CD4-positive, alpha-beta T cell (primary cell): ENCODE measurements at regions not wholly inside any gene's neighbourhood (a gene's known extent, or its start where the extent isn't known, plus 50 kb on each side); places are given as distances from the start of the nearest gene placed in this dataset.
"Not testable (repeated sequence)": the region's sequence is repeated elsewhere in the genome, so short reads cannot be mapped to it uniquely, and the experiment has no call there.

Source experiments
- ATAC-seq: fragments of 200-7000 bp; cut with Tn5 transposase; one replicate; pipeline ENCODE4 v1.10.0; 2022; ENCODE audit warnings: mild to moderate bottlenecking; ENCODE audit not compliant: poor library complexity
- CTCF ChIA-PET: fragments of 350-600 bp; sonication (Branson Sonifier 250); formaldehyde crosslinking; loops from one replicate; lab custom pipeline; 2021; ENCODE audit warnings: antibody characterized with exemption, inconsistent platforms; lab: Charles Lee
- POLR2A ChIA-PET: fragments of 350-600 bp; sonication (Branson Sonifier 250); formaldehyde crosslinking; loops from one replicate; lab custom pipeline; 2021; ENCODE audit warnings: antibody characterized with exemption, inconsistent platforms; lab: Charles Lee
- DNase-seq, 14 experiments: peaks; one replicate each; pipeline ENCODE4 v3.0.0-alpha.2; 2013 to 2020; ENCODE audit warnings: mixed read lengths in 2 of 14
- H3K27ac ChIP-seq, 2 donors: one replicate each; pipeline versions ENCODE4 v1.5.1 to v1.7.0; 2013; ENCODE audit warnings: low read length in 2 of 2, low read depth in 1 of 2, mild to moderate bottlenecking in 1 of 2
- H3K27me3 ChIP-seq, 2 experiments: 1 replicate in 1 of 2; 2 replicates in 1 of 2; pipeline versions ENCODE4 v1.6.1 to v1.7.0; 2013; ENCODE audit warnings: low read length in 2 of 2, control low read depth in 1 of 2, mild to moderate bottlenecking in 1 of 2, moderate library complexity in 1 of 2; ENCODE audit not compliant: insufficient read depth in 2 of 2, control insufficient read depth in 1 of 2
- H3K36me3 ChIP-seq: one replicate; pipeline ENCODE4 v1.6.1; 2013; ENCODE audit warnings: low read length, control low read depth; ENCODE audit not compliant: insufficient read depth
- H3K4me1 ChIP-seq: one replicate; pipeline ENCODE4 v1.6.1; 2013; ENCODE audit warnings: low read length, control low read depth; ENCODE audit not compliant: insufficient read depth
- H3K4me3 ChIP-seq: one replicate; pipeline ENCODE4 v1.5.1; 2013; ENCODE audit warnings: mild to moderate bottlenecking, low read length, moderate library complexity
- H3K9me3 ChIP-seq, 2 experiments: 1 replicate in 1 of 2; 2 replicates in 1 of 2; pipeline versions ENCODE4 v1.6.1 to v1.7.0; 2013; ENCODE audit warnings: low read length in 2 of 2, mild to moderate bottlenecking in 2 of 2, control low read depth in 1 of 2, moderate library complexity in 1 of 2; ENCODE audit not compliant: control insufficient read depth in 1 of 2, insufficient read depth in 1 of 2
- H3K27ac Mint-ChIP-seq: one replicate; pipeline ENCODE4 v1.8.0; 2020; ENCODE audit warnings: mixed read lengths
- H3K27me3 Mint-ChIP-seq: one replicate; pipeline ENCODE4 v1.8.0; 2021; ENCODE audit warnings: mixed read lengths
- H3K36me3 Mint-ChIP-seq: one replicate; pipeline ENCODE4 v1.8.0; 2021; ENCODE audit warnings: low read depth, mixed read lengths
- H3K4me1 Mint-ChIP-seq: one replicate; pipeline ENCODE4 v1.8.0; 2021; ENCODE audit warnings: low read depth, mixed read lengths
- H3K4me3 Mint-ChIP-seq: one replicate; pipeline ENCODE4 v1.8.0; 2020; ENCODE audit warnings: mild to moderate bottlenecking, mixed read lengths
- H3K9me3 Mint-ChIP-seq: one replicate; pipeline ENCODE4 v1.8.0; 2020; ENCODE audit warnings: mixed read lengths
- CTCF ChIP-seq: fragments of 200-600 bp; IDR thresholded peaks from one replicate; pipeline ENCODE4 v1.8.0; 2022; ENCODE audit warnings: antibody characterized with exemption, mild to moderate bottlenecking
- intact Hi-C, 2 experiments: fragments of 100-400 bp; cut with DNase I in 1 of 2; cut with micrococcal nuclease in 1 of 2; formaldehyde crosslinking; loops; one replicate each; pipeline versions ENCODE4 v1.15.1 to v1.9.0; 2023 to 2025; cut with DNase I, micrococcal nuclease

GRCh38 chr3:32632533-32633265 lies 52.3 kb upstream of the CNOT10 start:
- no peaks in the 10 kb centered on the region for H3K4me1 ChIP-seq
- H3K4me3 Mint-ChIP-seq = no peak overlapping the region
- ATAC-seq = no peak
- peaks cover 3% of the 10 kb centered on the region for H3K27me3 Mint-ChIP-seq
- H3K4me3 ChIP-seq = no peak overlapping the region
- no peaks in the 10 kb centered on the region for H3K9me3 ChIP-seq
- TF ChIP-seq CTCF = no peak
- no peaks in the 10 kb centered on the region for H3K4me1 Mint-ChIP-seq
- DNase-seq = no peak
- ChIA-PET POLR2A (no interaction called here), CTCF (no interaction called here)
- H3K9me3 Mint-ChIP-seq = no peaks in the 10 kb centered on the region
- no peak overlapping the region for H3K27ac ChIP-seq
- no peaks in the 10 kb centered on the region for H3K36me3 ChIP-seq
- no peaks in the 10 kb centered on the region for H3K27me3 ChIP-seq
- H3K27ac Mint-ChIP-seq = no peak overlapping the region
- intact Hi-C loops = no loop called here
- no peaks in the 10 kb centered on the region for H3K36me3 Mint-ChIP-seq

- ChIA-PET POLR2A (no interaction called here), CTCF (no interaction called here)
- ATAC-seq (no peak), DNase-seq (no peak)
- Mint-ChIP-seq H3K27ac (no peak overlapping the region), H3K27me3 (peaks cover 8% of the 10 kb centered on the region), H3K36me3 (no peaks in the 10 kb centered on the region), H3K4me1 (no peaks in the 10 kb centered on the region), H3K4me3 (no peak overlapping the region), H3K9me3 (no peaks in the 10 kb centered on the region)
- Histone ChIP-seq H3K4me1 (no peaks in the 10 kb centered on the region), H3K4me3 (no peak overlapping the region), H3K9me3 (peaks cover 0 to 4% of the 10 kb centered on the region in 2 experiments), H3K36me3 (no peaks in the 10 kb centered on the region), H3K27me3 (no peaks in the 10 kb centered on the region), H3K27ac (no peak overlapping the region)
- no peak for TF ChIP-seq CTCF
- intact Hi-C loops = no loop called here
These were observed 54.7 kb upstream of the CNOT10 start for GRCh38 chr3:32630266-32630665.

- intact Hi-C loops = no loop called here
- H3K4me1 Mint-ChIP-seq = no peaks in the 10 kb centered on the region
- Histone ChIP-seq H3K4me1 (no peaks in the 10 kb centered on the region), H3K27me3 (no peaks in the 10 kb centered on the region), H3K9me3 (peaks cover 0 to 4% of the 10 kb centered on the region in 2 experiments), H3K27ac (no peak overlapping the region), H3K36me3 (no peaks in the 10 kb centered on the region), H3K4me3 (no peak overlapping the region)
- no peak overlapping the region for H3K27ac Mint-ChIP-seq
- DNase-seq (no peak), ATAC-seq (no peak)
- peaks cover 8% of the 10 kb centered on the region for H3K27me3 Mint-ChIP-seq
- CTCF ChIA-PET = no interaction called here
- H3K36me3 Mint-ChIP-seq = no peaks in the 10 kb centered on the region
- H3K9me3 Mint-ChIP-seq = no peaks in the 10 kb centered on the region
- H3K4me3 Mint-ChIP-seq = no peak overlapping the region
- TF ChIP-seq CTCF = no peak
- POLR2A ChIA-PET = no interaction called here
These were observed 56.0 kb upstream of the DYNC1LI1 start for GRCh38 chr3:32626631-32627030.

DNA sequence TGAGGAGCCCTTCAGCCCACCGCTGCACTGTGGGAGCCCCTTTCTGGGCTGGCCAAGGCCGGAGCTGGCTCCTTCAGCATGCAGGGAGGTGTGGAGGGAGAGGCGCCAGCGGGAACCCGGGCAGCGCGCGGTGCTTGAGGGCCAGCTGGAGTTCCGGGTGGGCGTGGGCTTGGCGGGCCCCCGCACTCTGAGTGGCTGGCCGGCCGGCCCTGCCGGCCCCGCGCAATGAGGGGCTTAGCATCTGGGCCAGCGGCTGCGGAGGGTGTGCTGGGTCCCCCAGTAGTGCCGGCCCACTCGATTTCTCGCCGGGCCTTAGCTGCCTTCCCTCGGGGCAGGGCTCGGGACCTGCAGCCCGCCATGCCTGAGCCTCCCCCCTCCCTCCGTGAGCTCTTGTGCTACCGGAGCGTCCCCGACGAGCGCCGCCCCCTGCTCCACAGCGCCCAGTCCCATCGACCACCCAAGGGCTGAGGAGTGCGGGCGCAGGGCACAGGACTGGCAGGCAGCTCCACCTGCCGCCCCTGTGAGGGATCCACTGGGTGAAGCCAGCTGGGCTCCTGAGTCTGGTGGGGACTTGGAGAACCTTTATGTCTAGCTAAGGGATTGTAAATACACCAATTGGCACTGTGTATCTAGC lies 55.0 kb upstream of the DYNC1LI1 start:
- POLR2A ChIA-PET, ATAC-seq: not testable (repeated sequence)

More for the DNA sequence above, 55.0 kb upstream of the DYNC1LI1 start:
- H3K4me1 ChIP-seq, DNase-seq, H3K9me3 Mint-ChIP-seq, H3K9me3 ChIP-seq, intact Hi-C loops, H3K4me3 ChIP-seq, H3K27me3 ChIP-seq, H3K4me1 Mint-ChIP-seq, H3K36me3 Mint-ChIP-seq, H3K4me3 Mint-ChIP-seq, H3K27ac ChIP-seq, H3K36me3 ChIP-seq, H3K27me3 Mint-ChIP-seq, H3K27ac Mint-ChIP-seq: not testable (repeated sequence)
- CTCF ChIA-PET = interaction anchor here (0.7 kb wide), 1 partner anchor 816 kb away, joined by 3 read pairs; no protein-coding TSS in a partner anchor
